Left ventricle myocardium inferior (tissue), 1 donor: ENCODE measurements at regions not wholly inside any gene's neighbourhood (a gene's known extent, or its start where the extent isn't known, plus 50 kb on each side); places are given as distances from the start of the nearest gene placed in this dataset.

Experiments
- DNase-seq: peaks from one replicate; pipeline ENCODE4 v3.0.0-alpha.2; 2020
- H3K27ac ChIP-seq: fragments of 200-600 bp; replicated peaks from 2 replicates; pipeline ENCODE4 v1.8.0; 2021
- H3K27me3 ChIP-seq: fragments of 200-600 bp; 2 replicates; pipeline ENCODE4 v1.8.0; 2021; ENCODE audit warnings: low read depth
- H3K36me3 ChIP-seq: fragments of 200-600 bp; 2 replicates; pipeline ENCODE4 v1.8.0; 2021
- H3K4me1 ChIP-seq: fragments of 200-600 bp; 2 replicates; pipeline ENCODE4 v1.8.0; 2021
- H3K4me3 ChIP-seq: fragments of 200-600 bp; 2 replicates; pipeline ENCODE4 v1.8.0; 2021; ENCODE audit warnings: mild to moderate bottlenecking, moderate library complexity
- H3K9me3 ChIP-seq: fragments of 200-600 bp; replicated peaks from 2 replicates; pipeline ENCODE4 v1.8.0; 2021
- CTCF ChIP-seq: fragments of 200-600 bp; IDR thresholded peaks from 2 replicates; pipeline ENCODE4 v1.8.0; 2021; ENCODE audit warnings: antibody characterized with exemption, mild to moderate bottlenecking, borderline replicate concordance
- intact Hi-C: fragments of 100-400 bp; cut with micrococcal nuclease; formaldehyde crosslinking; loops from one replicate; pipeline ENCODE4 v1.11.0; 2022
- donor health status: DM: no; HTN: yes; CAD: no; lungs with severe emphysema.

- intact Hi-C loops = no loop called here
- no peak for DNase-seq
- no peaks in the 10 kb centered on the region for H3K36me3 ChIP-seq
- H3K4me1 ChIP-seq = no peaks in the 10 kb centered on the region
- TF ChIP-seq CTCF = no peak
- H3K9me3 ChIP-seq = peaks cover 4% of the 10 kb centered on the region
- no peak overlapping the region for H3K27ac ChIP-seq
- H3K4me3 ChIP-seq = no peak overlapping the region
- H3K27me3 ChIP-seq = no peaks in the 10 kb centered on the region
These were observed 474.2 kb downstream of the KLF5 start for GRCh38 chr13:73532987-73533510.

GRCh38 chr13:73532582-73532981 is 473.8 kb downstream of the KLF5 start:
- Histone ChIP-seq H3K9me3 (peaks cover 4% of the 10 kb centered on the region), H3K27ac (no peak overlapping the region), H3K36me3 (no peaks in the 10 kb centered on the region), H3K27me3 (no peaks in the 10 kb centered on the region), H3K4me1 (no peaks in the 10 kb centered on the region), H3K4me3 (no peak overlapping the region)
- no peak for DNase-seq
- TF ChIP-seq CTCF = no peak
- intact Hi-C loops = no loop called here

- peaks cover 4% of the 10 kb centered on the region for H3K9me3 ChIP-seq
- no peaks in the 10 kb centered on the region for H3K4me1 ChIP-seq
- H3K36me3 ChIP-seq = no peaks in the 10 kb centered on the region
- no peak for TF ChIP-seq CTCF
- H3K27me3 ChIP-seq = no peaks in the 10 kb centered on the region
- DNase-seq = no peak
- peak overlapping the region; percentile 56 for H3K27ac ChIP-seq
- no peak overlapping the region for H3K4me3 ChIP-seq
- intact Hi-C loops = no loop called here
These were observed 472.2 kb downstream of the KLF5 start for GRCh38 chr13:73531014-73531413.

- Histone ChIP-seq H3K36me3 (no peaks in the 10 kb centered on the region), H3K9me3 (no peaks in the 10 kb centered on the region), H3K27ac (no peak overlapping the region), H3K4me3 (no peak overlapping the region), H3K27me3 (no peaks in the 10 kb centered on the region), H3K4me1 (no peaks in the 10 kb centered on the region)
- DNase-seq = no peak
- TF ChIP-seq CTCF = no peak
- intact Hi-C loops = no loop called here
These were observed 464.1 kb downstream of the KLF5 start for GRCh38 chr13:73522937-73523336.

GRCh38 chr13:73521985-73522524 is 463.2 kb downstream of the KLF5 start:
- Histone ChIP-seq H3K4me3 (no peak overlapping the region), H3K4me1 (no peaks in the 10 kb centered on the region), H3K36me3 (no peaks in the 10 kb centered on the region), H3K27ac (no peak overlapping the region), H3K27me3 (no peaks in the 10 kb centered on the region), H3K9me3 (no peaks in the 10 kb centered on the region)
- no peak for DNase-seq
- no peak for TF ChIP-seq CTCF
- intact Hi-C loops = no loop called here

GRCh38 chr13:73521290-73521624 is 462.5 kb downstream of the KLF5 start:
- intact Hi-C loops = no loop called here
- Histone ChIP-seq H3K36me3 (no peaks in the 10 kb centered on the region), H3K27me3 (no peaks in the 10 kb centered on the region), H3K4me1 (no peaks in the 10 kb centered on the region), H3K4me3 (no peak overlapping the region), H3K27ac (no peak overlapping the region), H3K9me3 (no peaks in the 10 kb centered on the region)
- DNase-seq = no peak
- TF ChIP-seq CTCF = no peak
